Daoy (cell line): ENCODE measurements at regions not wholly inside any gene's neighbourhood (a gene's known extent, or its start where the extent isn't known, plus 50 kb on each side); places are given as distances from the start of the nearest gene placed in this dataset.

Source experiments
- DNase-seq: peaks from one replicate; pipeline ENCODE4 v3.0.0-alpha.2; 2015; ENCODE audit warnings: low read depth

- DNase-seq = no peak
Observed at GRCh38 chr1:29532751-29533150, 296.4 kb downstream of the PTPRU start.

GRCh38 chr1:29532285-29532684, 296.0 kb downstream of the PTPRU start:
- DNase-seq = no peak

GRCh38 chr1:29531596-29531995, 295.3 kb downstream of the PTPRU start:
- DNase-seq = no peak

GRCh38 chr1:29529677-29530278, 293.5 kb downstream of the PTPRU start:
- DNase-seq = no peak

GRCh38 chr1:29527314-29528004, 291.1 kb downstream of the PTPRU start:
- no peak for DNase-seq

GRCh38 chr1:29525941-29526340, 289.6 kb downstream of the PTPRU start:
- no peak for DNase-seq

GRCh38 chr1:29524285-29525065, 288.2 kb downstream of the PTPRU start:
- no peak for DNase-seq

- DNase-seq = no peak
Observed at GRCh38 chr1:29523576-29523975, 287.3 kb downstream of the PTPRU start.

GRCh38 chr1:29523136-29523535, 286.8 kb downstream of the PTPRU start:
- no peak for DNase-seq

GRCh38 chr1:29521811-29522580, 285.7 kb downstream of the PTPRU start:
- DNase-seq = no peak

GRCh38 chr1:29521438-29521715, 285.1 kb downstream of the PTPRU start:
- DNase-seq = no peak

GRCh38 chr1:29520571-29521437, 284.5 kb downstream of the PTPRU start:
- no peak for DNase-seq

- DNase-seq = no peak
Observed at GRCh38 chr1:29519788-29520110, 283.4 kb downstream of the PTPRU start.

- no peak for DNase-seq
Observed at GRCh38 chr1:29519108-29519787, 282.9 kb downstream of the PTPRU start.

GRCh38 chr1:29518183-29518835, 282.0 kb downstream of the PTPRU start:
- no peak for DNase-seq

- no peak for DNase-seq
Observed at GRCh38 chr1:29517251-29518086, 281.1 kb downstream of the PTPRU start.

GRCh38 chr1:29516063-29516820, 279.9 kb downstream of the PTPRU start:
- DNase-seq = no peak

GRCh38 chr1:29515170-29515955, 279.0 kb downstream of the PTPRU start:
- DNase-seq = no peak
